IMR-90 (cell line): ENCODE measurements at regions not wholly inside any gene's neighbourhood (a gene's known extent, or its start where the extent isn't known, plus 50 kb on each side); places are given as distances from the start of the nearest gene placed in this dataset.

Experiments used
- BHLHE40 ChIP-seq: fragments of 150-350 bp; IDR thresholded peaks from 2 replicates; pipeline ENCODE4 v1.6.1; 2016; ENCODE audit warnings: mild to moderate bottlenecking, low read depth, low read length
- CEBPB ChIP-seq: IDR thresholded peaks from 2 replicates; pipeline ENCODE4 v1.6.1; 2012; ENCODE audit warnings: low read depth, low read length, improper control_type of control experiment
- CHD1 ChIP-seq: IDR thresholded peaks from 2 replicates; pipeline ENCODE4 v1.6.1; 2012; ENCODE audit warnings: low read depth, low read length, improper control_type of control experiment
- CTCF ChIP-seq: conservative IDR thresholded peaks from 2 replicates; pipeline ENCODE4 v1.5.1; 2012; ENCODE audit warnings: mild to moderate bottlenecking, low read depth, low read length, improper control_type of control experiment
- ELK1 ChIP-seq: fragments of 150-350 bp; IDR thresholded peaks from 2 replicates; pipeline ENCODE4 v1.6.1; 2016; ENCODE audit warnings: low read depth, mild to moderate bottlenecking, low read length, moderate library complexity, borderline replicate concordance
- FOS ChIP-seq: fragments of 150-350 bp; IDR thresholded peaks from 2 replicates; pipeline ENCODE4 v1.6.1; 2016; ENCODE audit warnings: low read depth, low read length
- MAZ ChIP-seq: IDR thresholded peaks from 2 replicates; pipeline ENCODE4 v1.6.1; 2012; ENCODE audit warnings: low read depth, mild to moderate bottlenecking, low read length, improper control_type of control experiment, moderate library complexity, borderline replicate concordance
- MXI1 ChIP-seq: IDR thresholded peaks from 2 replicates; pipeline ENCODE4 v1.6.1; 2012; ENCODE audit warnings: low read depth, mild to moderate bottlenecking, low read length, moderate library complexity, borderline replicate concordance
- POLR2A ChIP-seq: IDR thresholded peaks from 2 replicates; pipeline ENCODE4 v1.6.1; 2012; ENCODE audit warnings: mild to moderate bottlenecking, low read depth, low read length
- RAD21 ChIP-seq: IDR thresholded peaks from 2 replicates; pipeline ENCODE4 v1.6.1; 2012; ENCODE audit warnings: low read length, improper control_type of control experiment
- RCOR1 ChIP-seq: IDR thresholded peaks from 2 replicates; pipeline ENCODE4 v1.6.1; 2012; ENCODE audit warnings: mild to moderate bottlenecking, low read length, improper control_type of control experiment; ENCODE audit not compliant: insufficient replicate concordance
- RFX5 ChIP-seq: IDR thresholded peaks from 2 replicates; pipeline ENCODE4 v1.8.0; 2012; ENCODE audit warnings: low read depth, mild to moderate bottlenecking, low read length, moderate library complexity
- SMC3 ChIP-seq: fragments of 150-350 bp; IDR thresholded peaks from 2 replicates; pipeline ENCODE4 v1.6.1; 2016; ENCODE audit warnings: low read depth, mild to moderate bottlenecking, antibody characterized with exemption, low read length, moderate library complexity
- USF2 ChIP-seq: fragments of 150-350 bp; IDR thresholded peaks from 2 replicates; pipeline ENCODE4 v1.6.1; 2017; ENCODE audit warnings: mild to moderate bottlenecking, antibody characterized with exemption, low read length, low read depth

- TF ChIP-seq FOS (no peak), SMC3 (no peak), CTCF (no peak), POLR2A (no peak), BHLHE40 (no peak), RAD21 (no peak), MAZ (no peak), RFX5 (no peak), USF2 (no peak), CEBPB (no peak), ELK1 (no peak), RCOR1 (no peak), CHD1 (no peak), MXI1 (no peak)
These were observed 1224.6 kb upstream of the LRRTM3 start for GRCh38 chr10:65701168-65701776.
